Femur (tissue), 1 donor: ENCODE measurements at regions not wholly inside any gene's neighbourhood (a gene's known extent, or its start where the extent isn't known, plus 50 kb on each side); places are given as distances from the start of the nearest gene placed in this dataset.

Experiments
- DNase-seq: peaks from one replicate; pipeline ENCODE4 v3.0.0-alpha.2; 2017

GRCh38 chr2:7961550-7961949, 720.3 kb upstream of the ID2 start:
- no peak for DNase-seq

- DNase-seq: no peak
Observed at GRCh38 chr2:7962161-7962560, 719.7 kb upstream of the ID2 start.

- no peak for DNase-seq
Observed at GRCh38 chr2:7963787-7964186, 718.1 kb upstream of the ID2 start.

- no peak for DNase-seq
Observed at GRCh38 chr2:7966032-7966431, 715.8 kb upstream of the ID2 start.

GRCh38 chr2:7967707-7968405, 714.0 kb upstream of the ID2 start:
- no peak for DNase-seq

GRCh38 chr2:7969756-7970515, 711.9 kb upstream of the ID2 start:
- no peak for DNase-seq

GRCh38 chr2:7971248-7971647, 710.6 kb upstream of the ID2 start:
- DNase-seq: no peak

- no peak for DNase-seq
Observed at GRCh38 chr2:7971841-7972240, 710.0 kb upstream of the ID2 start.

GRCh38 chr2:7972670-7973069, 709.2 kb upstream of the ID2 start:
- DNase-seq: no peak

- DNase-seq: no peak
Observed at GRCh38 chr2:7973801-7974480, 707.9 kb upstream of the ID2 start.

- no peak for DNase-seq
Observed at GRCh38 chr2:7974936-7975335, 706.9 kb upstream of the ID2 start.

- no peak for DNase-seq
Observed at GRCh38 chr2:7976206-7976605, 705.6 kb upstream of the ID2 start.

- DNase-seq: no peak
Observed at GRCh38 chr2:7977981-7978380, 703.9 kb upstream of the ID2 start.

- no peak for DNase-seq
Observed at GRCh38 chr2:7982054-7982453, 699.8 kb upstream of the ID2 start.

GRCh38 chr2:7983451-7983850, 698.4 kb upstream of the ID2 start:
- DNase-seq: no peak

GRCh38 chr2:7983912-7984311, 697.9 kb upstream of the ID2 start:
- DNase-seq: no peak

- no peak for DNase-seq
Observed at GRCh38 chr2:7984693-7985353, 697.0 kb upstream of the ID2 start.

- no peak for DNase-seq
Observed at GRCh38 chr2:7986431-7986830, 695.4 kb upstream of the ID2 start.

GRCh38 chr2:7987992-7988391, 693.9 kb upstream of the ID2 start:
- DNase-seq: no peak

- DNase-seq: no peak
Observed at GRCh38 chr2:7988440-7988839, 693.4 kb upstream of the ID2 start.

GRCh38 chr2:7989823-7990222, 692.0 kb upstream of the ID2 start:
- DNase-seq: no peak

- no peak for DNase-seq
Observed at GRCh38 chr2:7992612-7993602, 688.9 kb upstream of the ID2 start.
